Inferior parietal cortex (tissue), 1 donor: ENCODE measurements at regions not wholly inside any gene's neighbourhood (a gene's known extent, or its start where the extent isn't known, plus 50 kb on each side); places are given as distances from the start of the nearest gene placed in this dataset.
"Not testable (repeated sequence)": the region's sequence is repeated elsewhere in the genome, so short reads cannot be mapped to it uniquely, and the experiment has no call there.

Source experiments
- DNase-seq: peaks from one replicate; pipeline ENCODE4 v3.0.0-alpha.2; 2016; ENCODE audit errors: extremely low spot score

DNA sequence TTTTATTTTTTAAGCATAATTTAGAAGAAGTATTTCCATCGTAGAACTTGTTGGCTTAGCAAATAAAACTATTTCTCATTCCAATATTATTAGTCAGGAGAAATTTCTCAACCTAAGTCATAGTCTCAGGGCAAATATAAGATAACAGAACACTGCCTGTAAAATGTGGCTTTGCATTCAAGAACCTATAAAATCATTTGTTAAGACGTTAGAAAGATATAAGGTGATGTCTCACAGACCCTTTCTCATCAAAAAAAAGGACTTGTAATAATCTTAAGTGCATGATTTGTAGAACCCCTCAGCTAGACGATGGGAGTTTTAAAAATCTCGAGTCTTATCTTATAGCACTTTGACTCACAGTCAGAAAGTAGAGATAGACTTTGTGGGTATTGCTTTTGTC is 314.7 kb upstream of the CFAP20DC start:
- DNase-seq: no peak

DNA sequence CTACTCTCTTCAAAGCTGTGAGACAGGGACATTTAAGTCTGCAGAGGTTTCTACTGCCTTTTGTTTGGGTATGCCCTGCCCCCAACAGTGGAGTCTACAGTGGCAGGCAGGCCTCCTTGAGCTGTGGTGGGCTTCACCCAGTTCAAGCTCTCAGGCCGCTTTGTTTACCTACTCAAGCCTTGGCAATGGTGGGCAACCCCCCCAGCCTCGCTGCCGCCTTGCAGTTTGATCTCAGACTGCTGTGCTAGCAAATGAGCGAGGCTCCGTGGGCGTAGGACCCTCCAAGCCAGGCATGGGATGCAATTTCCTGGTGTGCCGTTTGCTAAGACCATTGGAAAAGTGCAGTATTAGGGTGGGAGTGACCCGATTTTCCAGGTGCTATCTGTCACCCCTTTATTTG is 310.5 kb upstream of the CFAP20DC start:
- DNase-seq: not testable (repeated sequence)

DNA sequence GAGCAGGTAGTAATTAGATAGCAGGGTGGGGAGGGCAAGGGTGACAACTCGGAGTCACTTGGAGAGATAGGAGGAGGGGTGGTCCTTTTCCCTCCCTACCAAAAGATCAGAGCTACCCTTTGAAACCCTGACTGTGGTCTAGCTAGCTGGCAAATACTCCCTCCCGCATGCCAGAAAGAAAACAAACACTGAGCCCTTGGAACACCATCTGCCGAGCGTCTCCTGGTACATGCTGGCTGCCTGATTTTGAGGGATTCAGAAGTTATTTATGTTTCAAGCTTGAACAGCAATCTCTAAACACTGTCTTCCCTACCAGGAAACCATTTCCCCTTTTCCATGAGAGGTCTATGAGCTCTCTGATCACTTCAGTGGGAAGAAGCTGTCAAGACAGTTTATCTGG is 291.6 kb upstream of the CFAP20DC start:
- DNase-seq: no peak

DNA sequence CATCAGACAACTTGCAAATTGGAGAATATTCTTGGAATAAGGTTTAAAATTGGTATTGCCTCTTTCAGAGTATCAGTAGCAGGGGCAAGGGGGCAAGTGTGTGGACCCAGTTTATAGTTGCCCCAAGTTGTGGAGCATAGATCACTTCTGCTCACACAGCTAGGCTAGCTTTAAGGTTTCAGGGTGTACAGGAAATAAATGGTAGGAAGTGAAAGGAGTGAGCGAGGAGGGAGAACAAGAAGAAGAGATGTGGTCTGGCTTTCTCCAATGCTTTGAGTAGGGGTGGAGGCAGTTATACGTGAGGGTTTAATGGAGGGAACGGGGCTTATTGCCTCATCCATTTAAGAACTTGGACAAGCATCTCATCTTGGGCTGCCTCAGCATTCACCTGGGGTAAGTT is 290.0 kb upstream of the CFAP20DC start:
- no peak for DNase-seq

DNA sequence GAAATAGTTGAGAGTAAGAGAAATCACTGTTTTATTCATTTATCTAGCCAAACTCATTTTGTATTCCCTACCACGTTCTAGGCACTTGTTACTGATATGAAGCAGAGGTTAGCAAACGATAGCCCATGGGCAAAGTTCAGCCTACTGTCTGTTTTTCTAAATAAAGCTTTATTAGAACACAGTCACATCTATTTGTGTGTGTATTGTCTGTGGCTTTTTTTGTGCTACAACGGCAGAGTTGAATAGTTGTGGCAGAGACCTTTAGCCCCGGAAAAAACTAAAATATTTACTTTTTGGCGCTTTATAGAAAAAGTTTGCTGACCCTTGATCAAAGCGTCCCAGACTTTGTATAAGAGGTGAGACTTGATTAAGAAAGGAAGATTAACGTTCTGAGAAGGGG is 289.1 kb upstream of the CFAP20DC start:
- no peak for DNase-seq

DNA sequence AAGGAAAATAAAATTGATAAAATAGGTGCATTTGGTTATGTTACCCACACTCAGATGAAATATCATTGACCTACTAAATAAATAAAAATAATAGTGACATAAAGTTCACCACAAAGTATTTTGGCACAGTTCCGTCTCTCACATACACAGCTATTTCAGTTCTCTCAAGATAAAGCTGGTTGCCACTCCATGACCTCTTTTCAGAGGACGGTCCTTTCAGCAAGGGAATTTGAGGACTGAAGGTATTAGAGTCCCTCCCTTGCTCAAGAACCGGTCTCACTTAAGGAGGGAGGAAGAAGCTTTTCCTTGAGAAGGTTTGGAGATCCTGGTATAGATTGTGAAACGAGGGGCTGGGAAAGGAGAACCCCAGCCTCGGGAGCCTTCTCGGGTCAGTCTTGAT is 285.5 kb upstream of the CFAP20DC start:
- DNase-seq: no peak

DNA sequence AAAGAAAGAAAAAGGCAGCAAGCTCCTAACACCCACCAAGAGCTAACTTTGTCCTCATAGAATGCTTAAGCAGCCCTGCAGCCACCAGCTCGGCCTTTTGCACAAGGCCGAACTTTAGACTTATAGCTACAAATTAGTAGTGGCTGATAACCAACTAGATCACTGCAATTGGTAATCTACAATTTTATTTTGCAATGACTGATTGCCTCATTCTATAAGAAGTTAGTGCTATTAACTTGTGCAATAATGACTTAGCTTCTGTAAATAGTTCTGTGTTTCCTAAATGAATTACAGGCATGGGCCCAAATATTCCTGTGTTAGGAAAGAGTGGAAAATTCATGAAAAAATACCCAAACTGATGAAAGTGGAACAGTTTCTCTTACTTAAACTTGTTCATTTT is 284.8 kb upstream of the CFAP20DC start:
- no peak for DNase-seq

DNA sequence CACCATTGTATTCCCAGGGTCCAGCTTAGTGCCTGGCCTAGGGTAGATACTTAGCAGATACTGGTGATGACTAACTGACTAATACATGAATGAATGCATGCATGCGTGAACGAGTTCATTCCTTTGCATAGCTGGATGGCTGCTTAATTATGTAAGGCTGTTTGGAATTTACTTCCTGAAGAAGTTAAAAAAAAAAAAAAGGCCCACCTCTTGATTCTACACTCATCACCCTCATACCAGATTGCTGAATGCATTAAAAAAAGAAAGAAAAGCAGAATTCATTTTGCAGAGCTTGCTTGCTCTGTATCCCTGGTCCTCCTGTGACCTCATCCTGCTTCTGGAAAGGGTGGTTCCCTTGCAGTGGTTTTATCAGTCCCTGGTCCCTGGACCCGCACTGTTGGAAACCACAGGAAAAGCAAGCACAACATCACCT is 277.6 kb upstream of the CFAP20DC start:
- DNase-seq: no peak

DNA sequence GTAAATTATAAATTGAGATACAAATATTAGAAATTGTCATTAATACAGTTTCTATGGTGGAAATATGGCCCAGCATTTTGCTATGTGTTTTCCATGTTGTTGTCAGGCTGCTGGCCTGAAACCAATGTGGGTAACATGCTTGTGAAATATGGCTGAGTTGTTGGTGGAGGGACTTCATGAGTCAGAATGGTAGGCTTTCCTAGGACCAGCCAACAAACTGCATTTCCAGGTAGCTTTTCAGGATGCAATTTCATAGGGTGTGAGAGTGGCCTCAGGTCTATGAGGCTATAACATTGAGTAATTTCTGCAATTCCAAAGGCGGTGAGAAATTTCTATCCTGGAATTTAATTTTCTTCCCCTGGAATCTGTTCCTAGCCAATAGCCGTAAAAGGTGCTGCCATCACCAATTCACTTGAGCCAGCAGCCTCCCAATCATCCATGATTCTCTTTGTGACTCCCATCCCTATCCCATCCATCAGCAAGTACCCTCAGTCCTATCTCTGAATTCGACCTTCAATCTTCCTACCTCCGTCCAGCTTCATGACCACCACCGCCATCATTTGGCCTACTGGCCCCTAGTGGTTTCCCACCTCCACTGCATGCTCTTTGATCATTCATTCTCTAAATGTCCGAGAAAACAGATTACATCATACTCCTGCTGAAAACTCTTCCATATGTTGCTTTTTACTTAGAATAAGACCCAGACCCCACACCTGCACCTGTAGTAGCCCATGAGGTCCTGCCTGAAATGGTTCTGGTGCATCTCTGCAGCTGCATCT is 276.6 kb upstream of the CFAP20DC start:
- no peak for DNase-seq

DNA sequence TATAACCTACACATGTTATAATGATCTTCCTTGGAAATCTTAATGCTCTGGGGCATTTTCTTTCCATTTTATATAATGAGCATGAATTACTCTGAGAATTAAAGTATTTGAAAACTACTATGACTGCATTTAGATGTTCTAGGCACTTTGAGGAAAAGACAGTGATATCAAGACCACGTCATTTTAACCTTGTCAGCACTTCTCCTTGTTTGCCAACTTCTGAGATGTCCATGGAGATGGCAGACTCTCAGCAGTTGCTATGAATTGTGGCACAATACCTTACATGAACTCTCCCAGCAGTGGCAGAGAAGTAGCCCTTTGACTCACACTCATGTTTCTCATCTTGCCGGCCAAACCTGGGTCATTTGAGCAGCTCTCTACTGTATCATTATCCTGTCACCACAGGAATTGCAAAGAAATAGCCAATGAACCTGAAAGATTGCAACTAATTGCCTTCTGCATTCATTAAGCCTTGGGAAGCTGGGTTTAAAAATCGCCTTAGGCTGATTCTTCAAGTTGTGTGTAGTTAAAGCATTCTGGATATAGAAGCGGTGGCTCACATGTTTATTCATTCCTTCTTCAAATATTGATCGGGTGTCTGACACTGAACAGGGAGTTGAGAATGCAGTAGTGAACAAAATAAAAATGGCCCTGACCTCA is 272.2 kb upstream of the CFAP20DC start:
- DNase-seq: no peak

DNA sequence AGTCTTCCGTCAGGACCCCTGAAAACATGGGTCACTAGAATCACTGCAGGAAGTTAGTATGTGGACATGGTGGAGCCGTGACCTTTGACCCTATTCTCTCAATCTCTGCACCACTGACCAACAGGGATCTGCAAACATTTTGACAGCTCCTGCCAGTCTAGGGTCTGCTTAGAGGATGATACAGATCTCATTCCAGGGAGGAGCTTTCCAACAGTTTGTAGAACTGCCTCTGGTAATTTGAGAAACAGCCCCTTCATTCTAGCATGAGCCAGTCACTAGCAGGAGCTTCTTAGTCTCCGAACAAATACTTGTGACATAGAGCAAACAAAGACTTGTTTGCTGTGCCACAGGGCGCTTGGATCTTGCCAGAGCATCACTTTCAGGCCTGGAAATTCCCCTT is 270.3 kb upstream of the CFAP20DC start:
- DNase-seq: no peak

DNA sequence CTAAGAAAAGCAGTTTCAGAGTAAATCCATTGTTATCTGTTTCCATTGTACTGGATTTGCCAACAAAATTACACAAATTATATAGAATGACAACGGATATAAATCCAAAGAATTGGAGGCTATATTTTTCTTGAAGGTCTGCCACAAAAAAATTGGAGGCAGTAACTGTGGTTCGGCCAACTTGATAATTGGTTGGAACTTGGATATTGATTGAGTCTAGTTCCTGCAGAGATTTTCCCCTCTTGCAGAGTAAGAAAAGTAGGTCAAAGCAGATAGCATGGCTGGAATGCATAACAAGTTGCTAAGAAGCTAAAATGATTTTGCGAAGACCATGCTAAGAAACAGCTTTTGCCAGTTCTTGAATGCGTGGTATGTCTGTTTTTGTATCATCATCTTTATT is 269.6 kb upstream of the CFAP20DC start:
- DNase-seq: no peak

DNA sequence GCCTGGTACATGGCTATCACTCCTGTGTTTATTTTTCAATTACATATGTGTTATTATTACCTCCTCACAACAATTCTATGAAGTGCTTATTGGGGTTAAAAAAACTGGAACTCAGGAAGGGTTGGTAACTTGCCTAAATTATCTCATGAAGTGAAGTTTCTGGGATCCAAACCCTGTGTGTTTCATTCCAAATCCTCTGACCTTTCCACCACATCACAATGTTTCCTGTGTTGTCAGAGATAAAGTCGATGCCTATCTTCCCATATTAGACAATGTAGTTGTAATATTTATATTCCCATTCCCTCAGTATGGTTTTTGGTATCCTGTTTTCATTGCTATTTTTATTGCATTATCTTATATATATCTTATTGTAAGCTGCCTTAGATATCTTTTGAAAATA is 269.1 kb upstream of the CFAP20DC start:
- no peak for DNase-seq

DNA sequence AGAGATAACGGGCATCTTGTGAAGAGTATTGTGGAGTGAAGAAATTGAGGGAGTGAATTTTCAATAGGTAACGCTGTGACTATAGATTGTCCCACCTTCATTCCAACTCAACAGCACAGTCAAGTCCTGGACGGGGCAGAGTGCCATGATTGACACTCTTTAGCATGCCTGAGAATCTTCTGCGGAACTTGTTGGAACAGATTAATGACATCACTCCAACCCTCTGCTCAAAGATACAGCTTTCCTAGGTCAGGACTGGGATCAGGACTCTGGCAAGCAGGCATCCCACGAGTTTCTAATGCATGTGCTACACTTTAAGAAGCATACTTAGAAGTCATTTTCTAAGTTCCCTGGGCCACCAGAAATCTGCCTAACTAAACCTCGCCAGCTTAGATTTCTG is 267.6 kb upstream of the CFAP20DC start:
- DNase-seq: no peak

DNA sequence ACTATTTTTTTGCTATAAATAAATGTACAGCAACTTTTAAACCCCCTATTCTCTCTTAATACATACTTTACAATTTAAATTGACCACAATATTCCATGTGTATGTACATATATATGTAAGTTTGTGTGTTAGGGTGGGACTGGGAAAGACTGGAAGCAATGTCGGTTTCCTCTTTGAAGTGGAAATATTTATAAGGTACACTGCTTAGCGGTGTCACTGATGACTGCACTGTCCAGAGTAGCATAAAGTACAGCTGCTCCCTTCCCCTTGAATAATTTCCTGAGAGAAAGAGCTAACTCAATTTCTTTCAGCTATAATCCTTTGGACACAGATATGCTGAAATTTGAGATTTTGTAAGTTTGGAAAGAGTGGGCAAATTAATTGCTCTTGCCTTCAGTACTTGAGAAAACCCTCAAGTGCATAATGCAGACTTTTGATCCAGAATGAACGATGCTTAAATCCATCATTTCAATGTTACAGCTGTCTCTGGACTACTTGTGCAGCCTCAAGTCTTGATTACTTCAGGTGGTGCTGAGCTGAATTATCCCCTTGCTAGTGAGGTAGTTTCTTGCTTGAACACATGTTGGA is 267.0 kb upstream of the CFAP20DC start:
- DNase-seq: no peak

DNA sequence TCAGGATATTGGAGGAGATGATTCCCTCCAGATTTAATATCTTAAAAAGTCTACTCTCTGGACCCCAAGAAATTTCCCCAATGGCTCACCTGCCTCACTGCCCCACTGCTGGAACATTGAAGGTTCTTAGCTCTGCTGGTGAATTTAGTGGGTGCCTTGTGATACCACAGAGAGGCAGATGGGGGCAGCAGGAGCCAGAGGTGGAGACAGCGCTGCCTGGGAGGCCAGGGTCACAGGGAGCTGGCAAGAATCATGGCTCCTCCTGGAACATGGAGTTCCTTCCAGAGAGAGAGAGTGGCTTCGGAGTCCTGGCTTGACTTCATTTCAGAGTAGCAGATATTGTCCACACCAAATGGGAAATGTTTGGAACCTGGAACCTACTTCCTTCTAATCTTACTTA is 263.5 kb upstream of the CFAP20DC start:
- DNase-seq: no peak

DNA sequence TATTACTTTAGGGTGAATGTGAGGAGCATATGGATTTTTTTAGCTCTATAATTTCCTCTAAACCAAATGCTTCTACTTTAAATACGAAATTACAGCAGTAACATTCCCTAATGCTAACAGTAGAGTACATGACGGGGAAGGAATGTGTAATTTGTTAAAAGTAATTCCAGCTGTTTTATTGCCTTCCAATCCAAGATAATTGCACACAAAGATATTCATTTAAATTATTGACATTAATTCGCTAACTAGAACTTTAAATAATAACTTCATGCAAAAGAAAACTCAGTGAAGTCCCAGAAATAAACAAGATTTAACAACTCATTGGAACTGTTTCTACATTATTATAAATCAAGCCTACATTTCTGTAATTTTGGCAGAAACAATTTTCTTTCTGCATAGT is 261.4 kb upstream of the CFAP20DC start:
- DNase-seq: no peak

DNA sequence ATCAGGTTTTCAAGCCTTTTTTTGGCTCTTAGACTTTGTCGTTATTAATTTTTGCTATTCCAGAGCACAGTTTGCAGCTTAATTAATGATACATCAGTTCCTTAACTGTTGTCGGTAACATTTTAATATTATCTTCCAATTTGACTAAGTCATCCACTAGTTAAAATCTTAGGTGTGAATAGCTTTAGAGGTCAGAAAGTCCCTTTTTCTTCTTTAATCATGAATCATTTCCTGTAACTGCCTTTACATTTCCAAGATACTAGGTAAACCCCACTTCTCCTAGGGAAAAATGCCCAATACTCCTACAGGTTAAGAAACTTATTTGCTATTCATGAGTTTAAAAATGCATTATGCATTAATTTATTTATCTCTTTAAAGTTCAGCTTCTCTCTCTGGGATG is 260.9 kb upstream of the CFAP20DC start:
- no peak for DNase-seq

DNA sequence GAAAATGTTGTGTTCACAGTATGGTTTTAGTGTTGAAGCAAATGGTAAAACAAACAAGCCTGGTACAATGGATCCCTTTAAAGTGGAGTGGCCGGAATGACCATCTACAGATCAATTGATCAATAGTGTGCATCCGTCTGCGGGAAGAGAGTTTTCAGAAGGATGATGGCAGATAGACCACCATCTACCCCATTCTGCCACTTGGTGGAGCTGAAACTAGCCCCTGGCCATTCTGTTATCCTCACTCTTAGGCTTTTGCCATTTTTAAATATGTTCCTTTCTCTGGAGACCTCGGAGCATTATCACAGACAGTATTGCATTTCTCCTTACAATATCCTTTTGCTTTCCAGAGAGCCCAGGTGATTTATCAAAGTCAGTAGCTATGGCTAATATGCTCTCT is 258.9 kb upstream of the CFAP20DC start:
- DNase-seq: no peak

DNA sequence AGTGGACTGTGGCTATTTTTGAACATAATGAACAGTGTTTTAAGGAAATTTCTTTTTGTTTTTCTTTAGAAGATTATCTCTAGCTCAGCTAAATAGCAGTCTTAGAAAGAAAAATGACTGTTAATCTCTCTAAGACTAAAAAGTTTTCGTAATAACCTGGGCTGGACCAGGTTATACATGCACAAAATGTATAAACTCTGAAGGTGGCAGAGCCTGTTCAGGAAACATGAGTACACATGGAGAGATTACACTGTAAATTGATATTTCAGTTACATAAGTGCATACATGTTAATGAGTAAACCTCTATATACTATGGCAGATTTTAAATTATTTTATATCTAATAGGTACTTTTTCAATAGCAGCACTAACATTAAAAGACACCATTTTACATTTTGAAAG is 258.2 kb upstream of the CFAP20DC start:
- no peak for DNase-seq

DNA sequence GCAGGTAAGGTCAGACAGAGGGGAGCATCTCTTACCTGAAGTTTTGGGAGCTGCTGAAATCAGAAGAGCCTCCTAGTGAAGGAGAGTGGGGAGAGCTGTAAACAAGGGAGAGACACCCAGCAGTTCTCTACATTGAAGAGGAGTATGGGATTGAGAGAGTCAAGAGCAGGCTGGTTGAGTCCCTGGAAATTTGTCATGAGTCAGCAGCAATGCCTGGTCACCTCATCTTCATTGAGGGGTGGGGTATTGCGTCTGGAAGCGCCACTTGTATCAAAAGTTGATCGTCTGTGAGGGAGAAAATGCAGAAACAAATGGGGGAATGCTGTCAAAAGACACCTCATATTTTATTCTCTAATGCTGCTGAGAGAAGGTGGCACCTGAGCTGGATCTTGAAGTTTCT is 256.6 kb upstream of the CFAP20DC start:
- DNase-seq: no peak

DNA sequence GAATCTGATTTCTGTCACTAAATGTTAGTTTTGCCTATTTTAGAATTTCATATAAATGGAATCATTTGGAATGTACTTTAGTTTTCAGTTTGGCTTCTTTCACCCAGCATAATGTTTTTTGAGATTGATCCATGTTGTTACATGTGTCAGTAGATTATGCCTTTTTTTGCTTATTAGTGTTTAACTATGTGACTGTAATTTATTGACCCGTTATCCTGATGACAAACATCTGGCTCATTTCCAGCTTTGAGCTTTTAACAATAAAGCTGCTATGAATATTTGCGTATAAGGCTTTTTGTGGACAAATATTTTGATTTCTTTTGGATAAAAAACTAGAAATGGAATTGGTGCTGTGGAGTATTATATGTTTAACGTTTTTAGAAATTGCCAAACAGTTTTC is 254.5 kb upstream of the CFAP20DC start:
- no peak for DNase-seq

DNA sequence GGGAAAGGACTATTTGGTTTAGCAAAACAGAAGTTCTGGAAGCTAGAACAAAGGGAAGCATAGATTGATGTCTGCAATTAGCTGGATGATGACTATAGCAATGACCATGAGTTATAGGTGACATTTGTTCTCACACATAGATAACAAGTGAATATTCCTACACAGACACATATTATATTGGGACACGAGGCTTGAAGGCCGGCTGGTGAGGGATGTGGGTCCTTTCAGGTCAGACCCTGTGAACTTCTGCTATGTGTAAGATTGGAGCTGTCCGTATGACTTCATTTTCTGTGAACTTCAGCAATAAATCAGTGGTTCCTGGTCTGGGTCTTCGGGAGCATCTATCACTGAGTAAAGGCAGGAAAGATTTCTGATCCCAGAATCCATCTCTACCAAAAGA is 253.6 kb upstream of the CFAP20DC start:
- DNase-seq: no peak
